ENCODE measurements at regions not wholly inside any gene's neighbourhood (a gene's known extent, or its start where the extent isn't known, plus 50 kb on each side); places are given as distances from the start of the nearest gene placed in this dataset.
"Not testable (repeated sequence)": the region's sequence is repeated elsewhere in the genome, so short reads cannot be mapped to it uniquely, and the experiment has no call there.

DNA sequence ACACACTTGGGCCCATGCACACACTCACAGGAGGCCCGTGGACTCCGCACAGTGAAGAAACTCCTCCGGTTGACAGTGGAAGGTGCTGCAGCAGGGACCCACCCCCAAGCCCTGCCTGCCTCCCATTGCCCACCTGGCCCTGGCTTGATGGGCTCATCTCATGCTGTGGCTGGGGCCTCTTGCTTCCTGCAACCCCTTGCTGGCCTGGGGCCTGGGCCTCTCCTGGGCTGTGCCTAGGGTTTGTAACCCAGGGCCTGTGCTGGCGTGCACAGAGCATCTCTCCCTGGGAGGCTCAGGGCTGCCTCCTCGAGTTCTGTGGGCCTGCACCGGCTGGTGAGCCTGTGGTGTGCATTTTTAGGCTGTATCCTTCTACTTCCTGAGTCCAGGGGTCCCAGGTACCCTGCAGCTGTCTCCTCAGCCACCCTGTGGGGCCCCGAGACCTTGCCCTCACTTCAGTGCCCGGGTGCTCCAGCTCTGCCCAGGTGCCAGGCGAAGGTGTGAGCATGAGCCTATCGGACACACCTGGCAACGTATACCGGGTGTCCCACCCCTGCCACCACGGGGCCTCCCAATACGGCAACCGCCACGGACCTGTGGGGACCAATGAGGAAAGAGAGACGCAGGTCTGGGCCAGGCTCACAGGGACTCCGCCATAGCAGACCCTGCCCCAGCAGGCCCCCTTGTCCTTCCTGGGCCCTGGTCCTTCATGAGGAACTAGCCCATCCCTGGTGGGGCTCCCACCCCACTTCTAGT lies 158.3 kb upstream of the POTEB2 start:
- H3K79me2 ChIP-seq (ENCODE audit: control insufficient read depth, insufficient read depth, low read length, poor library complexity); H3K36me3 ChIP-seq (ENCODE audit: control insufficient read depth in 1 of 2, insufficient read depth in 2 of 2, low read length in 2 of 2); H3K4me3 ChIP-seq (ENCODE audit: low read depth, low read length); H3K14ac ChIP-seq (ENCODE audit: low read length); H3K9ac ChIP-seq (ENCODE audit: low read length); H4K8ac ChIP-seq (ENCODE audit: low read depth, low read length); H2AK5ac ChIP-seq (ENCODE audit: low read length); H2BK12ac ChIP-seq (ENCODE audit: low read length); H4K12ac ChIP-seq (ENCODE audit: low read depth, low read length); H3K27ac ChIP-seq (ENCODE audit: low read depth, low read length); H3K9me3 ChIP-seq (ENCODE audit: insufficient read depth, low read depth, low read length); H3K4me2 ChIP-seq (ENCODE audit: low read length); DNase-seq; H4K91ac ChIP-seq (ENCODE audit: low read depth, low read length); H3K79me1 ChIP-seq (ENCODE audit: low read length); H3K27me3 ChIP-seq (ENCODE audit: insufficient read depth, low read length); H3K18ac ChIP-seq (ENCODE audit: low read length); H3K4me1 ChIP-seq (ENCODE audit: control insufficient read depth in 1 of 2, insufficient read depth in 2 of 2, low read length in 2 of 2); H2BK120ac ChIP-seq (ENCODE audit: insufficient read depth, low read length, poor library complexity); H3K4ac ChIP-seq (ENCODE audit: low read depth, low read length); H3K23ac ChIP-seq (ENCODE audit: low read length); H2BK5ac ChIP-seq (ENCODE audit: low read depth, low read length, poor library complexity); H2AFZ ChIP-seq (ENCODE audit: insufficient read depth, low read length, poor library complexity): not testable (repeated sequence)
- WGBS (ENCODE audit: extremely low coverage, insufficient coverage, insufficient read length), result no CpG with 5 or more reads among the region's 18 CpGs

DNA sequence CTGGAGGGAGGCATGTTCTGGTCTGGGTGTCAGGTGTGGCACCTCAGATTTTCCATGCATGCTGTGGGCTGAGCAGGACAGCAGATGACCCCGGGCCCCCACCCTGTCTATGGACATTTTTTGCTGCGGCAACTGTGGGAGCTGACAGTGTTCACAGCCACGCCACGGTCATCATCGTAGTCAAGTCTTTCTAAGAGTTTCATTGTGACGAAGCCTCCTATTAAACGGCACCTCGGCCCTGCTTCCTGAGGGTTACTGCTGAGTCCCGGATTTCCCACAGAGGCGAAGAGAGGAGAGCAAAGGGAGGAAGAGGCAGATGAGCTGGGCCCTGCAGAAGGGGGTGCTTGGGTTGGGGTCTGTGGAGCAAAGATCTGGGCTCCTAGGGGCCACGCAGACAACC lies 152.1 kb upstream of the POTEB2 start:
- not testable (repeated sequence) for H3K4me2 ChIP-seq (ENCODE audit: low read length); H3K27me3 ChIP-seq (ENCODE audit: insufficient read depth, low read length); H4K12ac ChIP-seq (ENCODE audit: low read depth, low read length); H3K36me3 ChIP-seq (ENCODE audit: control insufficient read depth in 1 of 2, insufficient read depth in 2 of 2, low read length in 2 of 2); H3K79me1 ChIP-seq (ENCODE audit: low read length); H3K4me1 ChIP-seq (ENCODE audit: control insufficient read depth in 1 of 2, insufficient read depth in 2 of 2, low read length in 2 of 2); DNase-seq; H3K9me3 ChIP-seq (ENCODE audit: insufficient read depth, low read depth, low read length); H2BK5ac ChIP-seq (ENCODE audit: low read depth, low read length, poor library complexity); H2BK120ac ChIP-seq (ENCODE audit: insufficient read depth, low read length, poor library complexity); H2AK5ac ChIP-seq (ENCODE audit: low read length); H3K14ac ChIP-seq (ENCODE audit: low read length); H4K91ac ChIP-seq (ENCODE audit: low read depth, low read length); H3K18ac ChIP-seq (ENCODE audit: low read length); H3K4me3 ChIP-seq (ENCODE audit: low read depth, low read length); H2AFZ ChIP-seq (ENCODE audit: insufficient read depth, low read length, poor library complexity); H3K27ac ChIP-seq (ENCODE audit: low read depth, low read length); H3K23ac ChIP-seq (ENCODE audit: low read length); H3K4ac ChIP-seq (ENCODE audit: low read depth, low read length); H3K79me2 ChIP-seq (ENCODE audit: control insufficient read depth, insufficient read depth, low read length, poor library complexity); H2BK12ac ChIP-seq (ENCODE audit: low read length); H4K8ac ChIP-seq (ENCODE audit: low read depth, low read length); H3K9ac ChIP-seq (ENCODE audit: low read length)
- no CpG with 5 or more reads among the region's 11 CpGs for whole genome bisulfite sequencing (ENCODE audit: extremely low coverage, insufficient coverage, insufficient read length)

DNA sequence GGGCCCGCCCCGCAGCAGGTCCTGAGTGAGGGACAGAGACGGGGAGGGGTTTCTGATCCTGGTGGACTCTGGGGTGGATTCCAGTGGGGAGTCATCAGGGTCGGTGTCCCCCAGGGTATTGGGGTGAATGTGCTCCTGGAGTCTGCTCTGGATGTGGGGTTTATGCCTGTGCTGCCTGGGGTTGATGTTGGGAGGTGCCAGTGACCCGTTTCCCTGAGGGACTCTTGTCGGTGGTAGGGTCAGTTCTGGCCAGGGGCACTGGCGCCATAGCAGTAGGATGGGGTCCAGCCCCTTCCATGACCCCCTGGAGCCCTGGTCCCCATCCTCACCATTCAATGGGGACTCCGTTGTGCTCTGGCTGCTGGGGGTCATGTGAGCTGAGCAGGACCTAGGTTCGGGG lies 151.2 kb upstream of the POTEB2 start:
- H3K4ac ChIP-seq (ENCODE audit: low read depth, low read length); H2BK120ac ChIP-seq (ENCODE audit: insufficient read depth, low read length, poor library complexity); H4K12ac ChIP-seq (ENCODE audit: low read depth, low read length); H3K36me3 ChIP-seq (ENCODE audit: control insufficient read depth in 1 of 2, insufficient read depth in 2 of 2, low read length in 2 of 2); H4K8ac ChIP-seq (ENCODE audit: low read depth, low read length); H3K9me3 ChIP-seq (ENCODE audit: insufficient read depth, low read depth, low read length); H3K27me3 ChIP-seq (ENCODE audit: insufficient read depth, low read length); H2AK5ac ChIP-seq (ENCODE audit: low read length); H3K4me2 ChIP-seq (ENCODE audit: low read length); H3K79me2 ChIP-seq (ENCODE audit: control insufficient read depth, insufficient read depth, low read length, poor library complexity); H3K23ac ChIP-seq (ENCODE audit: low read length); H3K18ac ChIP-seq (ENCODE audit: low read length); H3K4me3 ChIP-seq (ENCODE audit: low read depth, low read length); H4K91ac ChIP-seq (ENCODE audit: low read depth, low read length); H3K79me1 ChIP-seq (ENCODE audit: low read length); H3K27ac ChIP-seq (ENCODE audit: low read depth, low read length); H3K4me1 ChIP-seq (ENCODE audit: control insufficient read depth in 1 of 2, insufficient read depth in 2 of 2, low read length in 2 of 2); H2AFZ ChIP-seq (ENCODE audit: insufficient read depth, low read length, poor library complexity); H2BK12ac ChIP-seq (ENCODE audit: low read length); H3K9ac ChIP-seq (ENCODE audit: low read length); H3K14ac ChIP-seq (ENCODE audit: low read length); DNase-seq; H2BK5ac ChIP-seq (ENCODE audit: low read depth, low read length, poor library complexity): not testable (repeated sequence)
- WGBS (ENCODE audit: extremely low coverage, insufficient coverage, insufficient read length), result no CpG with 5 or more reads among the region's 9 CpGs

DNA sequence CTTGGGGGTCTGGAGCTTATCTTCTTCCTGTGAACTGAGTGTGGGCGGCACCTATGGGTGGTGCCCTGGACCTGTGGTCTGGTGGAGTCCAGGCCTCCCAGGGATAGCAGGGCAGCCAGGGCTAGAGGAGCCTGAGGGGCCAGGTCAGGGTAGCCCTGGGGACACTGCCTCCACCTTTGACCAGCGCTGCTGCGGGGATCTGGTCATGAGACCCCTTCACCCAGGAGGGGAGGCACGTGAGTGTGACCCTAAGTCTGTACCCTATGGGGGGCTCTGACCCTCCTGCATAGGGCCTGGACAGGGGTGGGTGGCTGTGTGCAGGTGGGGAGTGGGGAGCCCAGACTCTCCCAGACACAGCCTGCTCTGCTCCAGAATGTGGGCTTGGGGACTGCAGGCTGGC lies 150.5 kb upstream of the POTEB2 start:
- H3K4me3 ChIP-seq (ENCODE audit: low read depth, low read length); H4K91ac ChIP-seq (ENCODE audit: low read depth, low read length); DNase-seq; H3K9me3 ChIP-seq (ENCODE audit: insufficient read depth, low read depth, low read length); H3K79me1 ChIP-seq (ENCODE audit: low read length); H4K12ac ChIP-seq (ENCODE audit: low read depth, low read length); H3K4me1 ChIP-seq (ENCODE audit: control insufficient read depth in 1 of 2, insufficient read depth in 2 of 2, low read length in 2 of 2); H3K27me3 ChIP-seq (ENCODE audit: insufficient read depth, low read length); H2BK12ac ChIP-seq (ENCODE audit: low read length); H3K27ac ChIP-seq (ENCODE audit: low read depth, low read length); H2BK5ac ChIP-seq (ENCODE audit: low read depth, low read length, poor library complexity); H3K9ac ChIP-seq (ENCODE audit: low read length); H3K4ac ChIP-seq (ENCODE audit: low read depth, low read length); H3K79me2 ChIP-seq (ENCODE audit: control insufficient read depth, insufficient read depth, low read length, poor library complexity); H3K18ac ChIP-seq (ENCODE audit: low read length); H3K14ac ChIP-seq (ENCODE audit: low read length); H2BK120ac ChIP-seq (ENCODE audit: insufficient read depth, low read length, poor library complexity); H4K8ac ChIP-seq (ENCODE audit: low read depth, low read length); H3K36me3 ChIP-seq (ENCODE audit: control insufficient read depth in 1 of 2, insufficient read depth in 2 of 2, low read length in 2 of 2); H2AK5ac ChIP-seq (ENCODE audit: low read length); H3K4me2 ChIP-seq (ENCODE audit: low read length); H2AFZ ChIP-seq (ENCODE audit: insufficient read depth, low read length, poor library complexity); H3K23ac ChIP-seq (ENCODE audit: low read length): not testable (repeated sequence)
- no CpG with 5 or more reads among the region's 4 CpGs for WGBS (ENCODE audit: extremely low coverage, insufficient coverage, insufficient read length)
